ENCODE measurements at regions not wholly inside any gene's neighbourhood (a gene's known extent, or its start where the extent isn't known, plus 50 kb on each side); places are given as distances from the start of the nearest gene placed in this dataset.

GRCh38 chr2:223501641-223502040, 100.5 kb downstream of the SCG2 start:
- Histone ChIP-seq H2AK5ac (ENCODE audit: low read depth, low read length) (no peak overlapping the region), H2AFZ (ENCODE audit: low read length) (no peak overlapping the region), H2BK20ac (ENCODE audit: low read length) (no peak overlapping the region), H4K8ac (ENCODE audit: extremely low read depth, insufficient read depth, low read length) (no peak overlapping the region), H3K18ac (ENCODE audit: extremely low read depth, low read length) (no peak overlapping the region), H3K4me3 (ENCODE audit: extremely low read depth in 1 of 4, insufficient read depth in 2 of 4, low read depth in 3 of 4, low read length in 4 of 4) (no peak overlapping the region), H3K9me3 (ENCODE audit: insufficient read depth in 2 of 2, low read depth in 1 of 2, low read length in 1 of 2) (no peaks in the 10 kb centered on the region), H3K4me2 (ENCODE audit: insufficient read depth in 1 of 2, low read depth in 2 of 2, low read length in 2 of 2) (no peak overlapping the region), H3K23me2 (ENCODE audit: low read depth, low read length) (no peaks in the 10 kb centered on the region), H3K27me3 (replicated peaks in 1 of 4; ENCODE audit: control insufficient read depth in 3 of 4, extremely low read depth in 1 of 4, insufficient read depth in 3 of 4, low read length in 3 of 4) (peaks cover 0 to 1% (median 0%) of the 10 kb centered on the region in 4 experiments; a peak in 1 of 7 replicates), H3K79me1 (ENCODE audit: low read depth, low read length) (no peaks in the 10 kb centered on the region), H2BK5ac (ENCODE audit: low read depth, low read length) (no peak overlapping the region), H3K9ac (replicated peaks in 1 of 4; ENCODE audit: extremely low read depth in 1 of 4, low read depth in 3 of 4, low read length in 3 of 4) (no peak overlapping the region), H3K14ac (ENCODE audit: insufficient read length) (no peak overlapping the region), H3K23ac (ENCODE audit: insufficient read length) (no peak overlapping the region), H3K4me1 (replicated peaks in 1 of 4; ENCODE audit: control insufficient read depth in 3 of 4, insufficient read depth in 4 of 4, low read length in 3 of 4) (no peaks in the 10 kb centered on the region), H2BK12ac (ENCODE audit: low read depth, low read length) (no peak overlapping the region), H3K4ac (replicated peaks; ENCODE audit: insufficient read length, low read depth, low read length) (no peak overlapping the region), H3K36me3 (ENCODE audit: control insufficient read depth in 2 of 4, insufficient read depth in 4 of 4, low read length in 3 of 4) (no peaks in the 10 kb centered on the region), H3K79me2 (ENCODE audit: control insufficient read depth in 1 of 2, insufficient read depth in 2 of 2, low read length in 2 of 2) (no peaks in the 10 kb centered on the region), H2BK15ac (ENCODE audit: low read length) (no peak overlapping the region), H3K27ac (ENCODE audit: low read depth, low read length) (no peak overlapping the region), H4K91ac (replicated peaks; ENCODE audit: insufficient read length, low read length) (no peak overlapping the region), H4K20me1 (replicated peaks in 1 of 2; ENCODE audit: control insufficient read depth in 1 of 2, insufficient read depth in 2 of 2, low read length in 2 of 2) (no peaks in the 10 kb centered on the region), H4K5ac (ENCODE audit: insufficient read length, low read depth, low read length) (no peak overlapping the region), H3K56ac (replicated peaks; ENCODE audit: insufficient read length, low read depth, low read length) (no peak overlapping the region), H2BK120ac (replicated peaks; ENCODE audit: low read depth, low read length) (no peak overlapping the region)
- TF ChIP-seq CEBPB (IDR thresholded peaks at IDR 0.05; ENCODE audit: low read depth, low read length) (no peak), SIRT6 (IDR thresholded peaks at IDR 0.05; ENCODE audit: low read length) (no peak), JUND (IDR thresholded peaks at IDR 0.05; ENCODE audit: low read length) (no peak), TBP (IDR thresholded peaks at IDR 0.05; ENCODE audit: low read depth, low read length) (no peak), KDM4A (IDR thresholded peaks at IDR 0.05; ENCODE audit: low read depth, low read length, severe bottlenecking) (no peak), EZH2 (IDR thresholded peaks at IDR 0.05; ENCODE audit: low read depth, low read length, severe bottlenecking) (no peak), ASH2L (IDR thresholded peaks at IDR 0.05; ENCODE audit: low read length) (no peak), CBX8 (IDR thresholded peaks at IDR 0.05; ENCODE audit: borderline replicate concordance, low read depth, low read length) (no peak), RAD21 (IDR thresholded peaks at IDR 0.05 in 1 of 2, conservative IDR thresholded peaks at IDR 0.05 in 1 of 2; ENCODE audit: low read depth in 2 of 2, low read length in 2 of 2) (no peak), PHF8 (conservative IDR thresholded peaks at IDR 0.05; ENCODE audit: low read depth, low read length) (no peak), RXRA (IDR thresholded peaks at IDR 0.05; ENCODE audit: insufficient read depth, low read depth, low read length) (no peak), CREB1 (IDR thresholded peaks at IDR 0.05) (no peak), TAF7 (optimal IDR thresholded peaks at IDR 0.05; ENCODE audit: borderline replicate concordance, low read depth, low read length) (no peak), YY1 (IDR thresholded peaks at IDR 0.05; ENCODE audit: low read depth, low read length) (no peak)
- FAIRE-seq (no peak), DNase-seq (ENCODE audit: low read depth in 1 of 2, low spot score in 2 of 2) (no peak)
- WGBS, 2 experiments (ENCODE audit: extremely low coverage in 1 of 2, insufficient coverage in 1 of 2, insufficient read length in 1 of 2, insufficient replicate concordance in 2 of 2, low coverage in 1 of 2, low lambda C conversion rate in 2 of 2, missing lambda C conversion rate in 1 of 2), result 77% methylated on average over 2 of the region's 2 CpGs; no CpG with 5 or more reads in 1 of the 2 experiments
- CTCF ChIA-PET (ENCODE audit: partially characterized antibody), result interaction anchor here (0.8 to 1.4 kb wide), 5 partner anchors 10 to 71 kb away, joined by 3 to 4 read pairs (median 3); no protein-coding TSS in a partner anchor
- POLR2A ChIA-PET (ENCODE audit: partially characterized antibody), result no interaction called here

Measured in H1 (cell line).